Umbilical cord (tissue), 1 donor: ENCODE measurements at regions not wholly inside any gene's neighbourhood (a gene's known extent, or its start where the extent isn't known, plus 50 kb on each side); places are given as distances from the start of the nearest gene placed in this dataset.

Experiments
- DNase-seq: peaks from one replicate; pipeline ENCODE4 v3.0.0-alpha.2; 2015; ENCODE audit warnings: low spot score

DNA sequence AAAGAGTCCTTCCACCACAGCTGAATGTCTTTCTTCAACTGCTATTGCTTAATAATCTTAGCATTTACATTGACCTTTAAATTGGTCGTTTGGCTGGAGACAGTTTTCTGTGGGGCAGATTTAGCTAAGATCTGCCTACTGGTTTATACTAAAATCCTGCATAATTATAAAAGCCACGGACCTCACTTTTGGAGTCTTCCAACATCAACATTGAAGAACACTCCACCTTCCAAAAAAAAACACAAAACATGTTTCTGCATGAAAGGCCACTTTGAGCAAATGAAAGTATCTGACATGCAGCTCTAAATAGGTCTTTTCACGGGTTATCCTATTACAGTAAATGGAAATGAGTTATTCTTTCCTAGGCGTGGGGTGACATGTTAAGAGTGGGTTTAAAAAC, 57.0 kb upstream of the KRR1 start:
- no peak for DNase-seq

DNA sequence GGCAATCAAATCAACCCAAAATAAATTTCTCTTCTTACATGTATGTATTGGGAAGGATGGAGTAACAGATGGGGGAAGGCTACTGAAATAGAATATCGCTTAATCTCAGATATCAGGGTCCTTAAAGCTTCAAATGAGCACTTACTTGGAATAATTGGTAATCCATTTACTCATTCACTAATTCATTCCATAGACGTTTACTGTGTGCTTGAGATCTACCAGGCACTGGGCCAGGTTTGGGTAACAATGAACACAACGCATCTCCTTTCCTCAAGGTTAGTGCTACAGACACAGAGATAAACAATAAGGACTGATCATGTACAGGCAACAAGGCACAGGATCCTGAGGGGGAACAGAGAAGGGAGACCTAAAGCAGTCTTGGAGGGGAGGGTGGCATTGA, 54.4 kb upstream of the KRR1 start:
- DNase-seq: no peak

- no peak for DNase-seq
Measured at GRCh38 chr12:75564852-75565251, 53.4 kb upstream of the KRR1 start.

- DNase-seq: no peak
Measured at GRCh38 chr12:75564398-75564797, 53.0 kb upstream of the KRR1 start.

DNA sequence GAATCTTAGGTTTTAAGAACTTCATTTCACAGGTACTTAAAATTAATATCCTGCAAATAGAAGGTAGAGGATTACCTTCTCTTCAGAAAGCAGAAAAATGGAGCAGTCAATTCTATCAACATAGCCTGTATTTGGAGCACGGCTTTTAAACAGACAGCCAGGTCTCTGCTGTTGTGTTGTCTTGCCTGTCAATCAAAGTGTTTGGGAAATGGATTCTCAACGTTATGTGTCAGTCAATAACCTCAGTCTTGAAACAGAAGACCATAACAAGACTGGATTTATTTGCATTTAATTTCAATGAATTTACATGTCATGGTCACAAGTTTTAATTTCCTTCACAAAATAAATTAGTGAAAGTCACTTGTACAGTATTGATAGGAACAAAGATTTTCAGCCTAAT, 51.9 kb upstream of the KRR1 start:
- no peak for DNase-seq

DNA sequence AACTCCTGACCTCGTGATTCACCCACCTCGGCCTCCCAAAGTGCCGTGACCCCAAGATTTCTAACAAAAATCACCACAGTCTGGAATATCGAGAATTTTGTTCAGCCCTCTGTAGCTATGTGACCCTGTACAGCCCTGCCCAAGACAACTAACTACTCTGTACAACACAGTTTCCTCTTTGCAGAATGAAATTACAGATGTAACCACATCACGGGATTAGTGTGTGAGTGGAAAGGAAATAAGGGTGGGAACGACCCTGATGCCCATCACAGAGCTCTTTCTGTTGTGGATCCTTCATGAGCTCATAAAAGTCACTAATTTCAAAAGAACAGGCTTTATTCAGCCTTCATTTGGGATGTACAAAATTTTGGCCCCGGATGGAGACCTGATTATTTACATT, 50.5 kb upstream of the KRR1 start:
- no peak for DNase-seq
